GM21390 (cell line): ENCODE measurements at regions not wholly inside any gene's neighbourhood (a gene's known extent, or its start where the extent isn't known, plus 50 kb on each side); places are given as distances from the start of the nearest gene placed in this dataset.
A peak's percentile ranks its signal among the peaks of the same experiment; 100 is the strongest.
"Not testable (repeated sequence)": the region's sequence is repeated elsewhere in the genome, so short reads cannot be mapped to it uniquely, and the experiment has no call there.

Source experiments
- ATAC-seq: cut with Tn5 transposase; IDR thresholded peaks from one replicate; pipeline ENCODE4 v1.9.1; 2021; ENCODE audit not compliant: unreplicated experiment

GRCh38 chr14:31911160-31911559 lies 165.9 kb upstream of the ARHGAP5 start:
- no peak for ATAC-seq

- ATAC-seq: no peak
Measured at GRCh38 chr14:31913370-31913769, 163.7 kb upstream of the ARHGAP5 start.

GRCh38 chr14:31918289-31918688 lies 158.8 kb upstream of the ARHGAP5 start:
- not testable (repeated sequence) for ATAC-seq

GRCh38 chr14:31920001-31920400 lies 157.1 kb upstream of the ARHGAP5 start:
- no peak for ATAC-seq

- no peak for ATAC-seq
Measured at GRCh38 chr14:31920989-31921650, 156.0 kb upstream of the ARHGAP5 start.

GRCh38 chr14:31921721-31922120 lies 155.4 kb upstream of the ARHGAP5 start:
- ATAC-seq: no peak

- peak; percentile 57 for ATAC-seq
Measured at GRCh38 chr14:31926123-31926522, 151.0 kb upstream of the ARHGAP5 start.

GRCh38 chr14:31926652-31927347 lies 150.3 kb upstream of the ARHGAP5 start:
- ATAC-seq: no peak

- no peak for ATAC-seq
Measured at GRCh38 chr14:31927348-31927832, 149.7 kb upstream of the ARHGAP5 start.

GRCh38 chr14:31930070-31930469 lies 147.0 kb upstream of the ARHGAP5 start:
- no peak for ATAC-seq

- no peak for ATAC-seq
Measured at GRCh38 chr14:31930493-31931240, 146.4 kb upstream of the ARHGAP5 start.

- no peak for ATAC-seq
Measured at GRCh38 chr14:31932675-31933074, 144.4 kb upstream of the ARHGAP5 start.

GRCh38 chr14:31933716-31934115 lies 143.4 kb upstream of the ARHGAP5 start:
- no peak for ATAC-seq

GRCh38 chr14:31934767-31935266 lies 142.3 kb upstream of the ARHGAP5 start:
- no peak for ATAC-seq

GRCh38 chr14:31935391-31935790 lies 141.7 kb upstream of the ARHGAP5 start:
- ATAC-seq: no peak

GRCh38 chr14:31936115-31936514 lies 141.0 kb upstream of the ARHGAP5 start:
- no peak for ATAC-seq

- peak; percentile 100 for ATAC-seq
Measured at GRCh38 chr14:31937730-31938346, 139.3 kb upstream of the ARHGAP5 start.

- no peak for ATAC-seq
Measured at GRCh38 chr14:31939934-31940333, 137.2 kb upstream of the ARHGAP5 start.

GRCh38 chr14:31941487-31941886 lies 135.6 kb upstream of the ARHGAP5 start:
- no peak for ATAC-seq

GRCh38 chr14:31942166-31942841 lies 134.8 kb upstream of the ARHGAP5 start:
- no peak for ATAC-seq
